ENCODE measurements at regions not wholly inside any gene's neighbourhood (a gene's known extent, or its start where the extent isn't known, plus 50 kb on each side); places are given as distances from the start of the nearest gene placed in this dataset.

GRCh38 chr1:74953622-74954021 is 180.6 kb upstream of the LHX8 start:
- no CpG with 5 or more reads among the region's 3 CpGs for WGBS, 2 donors (ENCODE audit: extremely low coverage in 2 of 2, insufficient read length in 2 of 2, insufficient replicate concordance in 1 of 2)
- H2AFZ ChIP-seq (ENCODE audit: low read length), result no peak overlapping the region
- no peaks in the 10 kb centered on the region for H3K4me1 ChIP-seq (ENCODE audit: control insufficient read depth in 2 of 2, insufficient read depth in 1 of 2, low read depth in 1 of 2, low read length in 2 of 2)

GRCh38 chr1:74963120-74963519 is 171.1 kb upstream of the LHX8 start:
- Histone ChIP-seq H2AFZ (ENCODE audit: low read length) (no peak overlapping the region), H3K14ac (ENCODE audit: low read length) (no peak overlapping the region), H3K79me1 (ENCODE audit: low read depth, low read length) (no peaks in the 10 kb centered on the region), H4K91ac (ENCODE audit: low read depth, low read length, poor library complexity) (no peak overlapping the region), H3K4ac (ENCODE audit: low read length) (no peak overlapping the region), H4K8ac (ENCODE audit: low read depth, low read length) (no peak overlapping the region), H2BK15ac (ENCODE audit: low read length) (no peak overlapping the region), H3K4me2 (ENCODE audit: insufficient read depth, low read length, poor library complexity, severe bottlenecking) (no peak overlapping the region), H3K27ac (replicated peaks; ENCODE audit: low read length) (no peak overlapping the region), H3K9ac (ENCODE audit: low read depth, low read length, poor library complexity) (no peak overlapping the region), H2BK120ac (ENCODE audit: low read depth, low read length) (no peak overlapping the region), H2BK12ac (ENCODE audit: low read length) (no peak overlapping the region), H3K18ac (ENCODE audit: low read length) (no peak overlapping the region), H2BK5ac (ENCODE audit: low read length) (no peak overlapping the region), H3K9me3 (replicated peaks in 1 of 2; ENCODE audit: control insufficient read depth in 2 of 2, insufficient read depth in 1 of 2, low read depth in 1 of 2, low read length in 2 of 2) (peaks cover 0 to 2% of the 10 kb centered on the region in 2 donors), H2AK5ac (ENCODE audit: low read depth, low read length) (no peak overlapping the region), H3K23ac (ENCODE audit: low read depth, low read length, poor library complexity) (no peak overlapping the region), H3K4me3 (ENCODE audit: low read length in 2 of 2) (no peak overlapping the region), H3K36me3 (replicated peaks in 1 of 2; ENCODE audit: control insufficient read depth in 2 of 2, insufficient read depth in 2 of 2, low read length in 2 of 2) (no peaks in the 10 kb centered on the region), H3K4me1 (ENCODE audit: control insufficient read depth in 2 of 2, insufficient read depth in 1 of 2, low read depth in 1 of 2, low read length in 2 of 2) (no peaks in the 10 kb centered on the region), H3K27me3 (ENCODE audit: control insufficient read depth in 3 of 3, insufficient read depth in 3 of 3, low read depth in 1 of 3, low read length in 3 of 3) (no peaks in the 10 kb centered on the region)
- DNase-seq (ENCODE audit: low spot score), result no peak
- WGBS, 2 donors (ENCODE audit: extremely low coverage in 2 of 2, insufficient read length in 2 of 2, insufficient replicate concordance in 1 of 2), result no CpG with 5 or more reads among the region's 2 CpGs

More at GRCh38 chr1:74953622-74954021, 180.6 kb upstream of the LHX8 start:
- Histone ChIP-seq H3K18ac (ENCODE audit: low read length) (no peak overlapping the region), H3K36me3 (replicated peaks in 1 of 2; ENCODE audit: control insufficient read depth in 2 of 2, insufficient read depth in 2 of 2, low read length in 2 of 2) (no peaks in the 10 kb centered on the region), H3K4me2 (ENCODE audit: insufficient read depth, low read length, poor library complexity, severe bottlenecking) (no peak overlapping the region), H2AK5ac (ENCODE audit: low read depth, low read length) (no peak overlapping the region), H2BK120ac (ENCODE audit: low read depth, low read length) (no peak overlapping the region), H3K23ac (ENCODE audit: low read depth, low read length, poor library complexity) (no peak overlapping the region), H3K14ac (ENCODE audit: low read length) (no peak overlapping the region), H3K4ac (ENCODE audit: low read length) (no peak overlapping the region), H2BK15ac (ENCODE audit: low read length) (no peak overlapping the region), H3K9me3 (replicated peaks in 1 of 2; ENCODE audit: control insufficient read depth in 2 of 2, insufficient read depth in 1 of 2, low read depth in 1 of 2, low read length in 2 of 2) (no peaks in the 10 kb centered on the region), H2BK5ac (ENCODE audit: low read length) (no peak overlapping the region), H3K9ac (ENCODE audit: low read depth, low read length, poor library complexity) (no peak overlapping the region), H3K27me3 (ENCODE audit: control insufficient read depth in 3 of 3, insufficient read depth in 3 of 3, low read depth in 1 of 3, low read length in 3 of 3) (no peaks in the 10 kb centered on the region), H3K79me1 (ENCODE audit: low read depth, low read length) (no peaks in the 10 kb centered on the region), H3K4me3 (ENCODE audit: low read length in 2 of 2) (no peak overlapping the region), H2BK12ac (ENCODE audit: low read length) (no peak overlapping the region), H4K91ac (ENCODE audit: low read depth, low read length, poor library complexity) (no peak overlapping the region), H4K8ac (ENCODE audit: low read depth, low read length) (no peak overlapping the region), H3K27ac (replicated peaks; ENCODE audit: low read length) (no peak overlapping the region)
- DNase-seq (ENCODE audit: low spot score), result no peak

- Histone ChIP-seq H2AK5ac (ENCODE audit: low read depth, low read length) (no peak overlapping the region), H4K91ac (ENCODE audit: low read depth, low read length, poor library complexity) (no peak overlapping the region), H3K9ac (ENCODE audit: low read depth, low read length, poor library complexity) (no peak overlapping the region), H3K18ac (ENCODE audit: low read length) (no peak overlapping the region), H3K27me3 (ENCODE audit: control insufficient read depth in 3 of 3, insufficient read depth in 3 of 3, low read depth in 1 of 3, low read length in 3 of 3) (no peaks in the 10 kb centered on the region), H3K23ac (ENCODE audit: low read depth, low read length, poor library complexity) (no peak overlapping the region), H3K14ac (ENCODE audit: low read length) (no peak overlapping the region), H2BK120ac (ENCODE audit: low read depth, low read length) (no peak overlapping the region), H3K4me1 (ENCODE audit: control insufficient read depth in 2 of 2, insufficient read depth in 1 of 2, low read depth in 1 of 2, low read length in 2 of 2) (no peaks in the 10 kb centered on the region), H3K36me3 (replicated peaks in 1 of 2; ENCODE audit: control insufficient read depth in 2 of 2, insufficient read depth in 2 of 2, low read length in 2 of 2) (no peaks in the 10 kb centered on the region), H2BK15ac (ENCODE audit: low read length) (no peak overlapping the region), H4K8ac (ENCODE audit: low read depth, low read length) (no peak overlapping the region), H2AFZ (ENCODE audit: low read length) (no peak overlapping the region), H3K4me3 (ENCODE audit: low read length in 2 of 2) (no peak overlapping the region), H3K9me3 (replicated peaks in 1 of 2; ENCODE audit: control insufficient read depth in 2 of 2, insufficient read depth in 1 of 2, low read depth in 1 of 2, low read length in 2 of 2) (peaks cover 0 to 2% of the 10 kb centered on the region in 2 donors), H2BK5ac (ENCODE audit: low read length) (no peak overlapping the region), H3K4me2 (ENCODE audit: insufficient read depth, low read length, poor library complexity, severe bottlenecking) (no peak overlapping the region), H3K27ac (replicated peaks; ENCODE audit: low read length) (no peak overlapping the region), H2BK12ac (ENCODE audit: low read length) (no peak overlapping the region), H3K79me1 (ENCODE audit: low read depth, low read length) (no peaks in the 10 kb centered on the region), H3K4ac (ENCODE audit: low read length) (no peak overlapping the region)
- no CpG with 5 or more reads among the region's 9 CpGs for WGBS, 2 donors (ENCODE audit: extremely low coverage in 2 of 2, insufficient read length in 2 of 2, insufficient replicate concordance in 1 of 2)
- DNase-seq (ENCODE audit: low spot score), result no peak
Observed at GRCh38 chr1:74964508-74965102, 169.6 kb upstream of the LHX8 start.

GRCh38 chr1:74969566-74970135 is 164.5 kb upstream of the LHX8 start:
- no CpG with 5 or more reads among the region's 2 CpGs for WGBS, 2 donors (ENCODE audit: extremely low coverage in 2 of 2, insufficient read length in 2 of 2, insufficient replicate concordance in 1 of 2)

More at GRCh38 chr1:74969566-74970135, 164.5 kb upstream of the LHX8 start:
- Histone ChIP-seq H3K79me1 (ENCODE audit: low read depth, low read length) (no peaks in the 10 kb centered on the region), H3K4ac (ENCODE audit: low read length) (no peak overlapping the region), H2BK120ac (ENCODE audit: low read depth, low read length) (no peak overlapping the region), H3K23ac (ENCODE audit: low read depth, low read length, poor library complexity) (no peak overlapping the region), H3K18ac (ENCODE audit: low read length) (no peak overlapping the region), H3K14ac (ENCODE audit: low read length) (no peak overlapping the region), H3K9ac (ENCODE audit: low read depth, low read length, poor library complexity) (no peak overlapping the region), H3K4me3 (ENCODE audit: low read length in 2 of 2) (no peak overlapping the region), H4K91ac (ENCODE audit: low read depth, low read length, poor library complexity) (no peak overlapping the region), H2AFZ (ENCODE audit: low read length) (no peak overlapping the region), H3K36me3 (replicated peaks in 1 of 2; ENCODE audit: control insufficient read depth in 2 of 2, insufficient read depth in 2 of 2, low read length in 2 of 2) (no peaks in the 10 kb centered on the region), H3K4me2 (ENCODE audit: insufficient read depth, low read length, poor library complexity, severe bottlenecking) (no peak overlapping the region), H2BK15ac (ENCODE audit: low read length) (no peak overlapping the region), H3K9me3 (replicated peaks in 1 of 2; ENCODE audit: control insufficient read depth in 2 of 2, insufficient read depth in 1 of 2, low read depth in 1 of 2, low read length in 2 of 2) (no peaks in the 10 kb centered on the region), H3K27ac (replicated peaks; ENCODE audit: low read length) (no peak overlapping the region), H2AK5ac (ENCODE audit: low read depth, low read length) (no peak overlapping the region), H3K27me3 (ENCODE audit: control insufficient read depth in 3 of 3, insufficient read depth in 3 of 3, low read depth in 1 of 3, low read length in 3 of 3) (no peaks in the 10 kb centered on the region), H4K8ac (ENCODE audit: low read depth, low read length) (no peak overlapping the region), H2BK5ac (ENCODE audit: low read length) (no peak overlapping the region), H2BK12ac (ENCODE audit: low read length) (no peak overlapping the region), H3K4me1 (ENCODE audit: control insufficient read depth in 2 of 2, insufficient read depth in 1 of 2, low read depth in 1 of 2, low read length in 2 of 2) (no peaks in the 10 kb centered on the region)
- DNase-seq (ENCODE audit: low spot score), result no peak
